HFFc6 (cell line): ENCODE measurements at regions not wholly inside any gene's neighbourhood (a gene's known extent, or its start where the extent isn't known, plus 50 kb on each side); places are given as distances from the start of the nearest gene placed in this dataset.

Experiments
- DNase-seq: peaks from one replicate; pipeline ENCODE4 v3.0.0-alpha.2; 2018
- H3K27ac Mint-ChIP-seq: 2 replicates; pipeline ENCODE4 v1.8.0; 2020; ENCODE audit warnings: mild to moderate bottlenecking, mixed read lengths
- H3K27me3 Mint-ChIP-seq: 2 replicates; pipeline ENCODE4 v1.8.0; 2021; ENCODE audit warnings: mild to moderate bottlenecking, moderate library complexity, mixed read lengths; ENCODE audit not compliant: insufficient read depth
- H3K36me3 Mint-ChIP-seq: 2 replicates; pipeline ENCODE4 v1.8.0; 2021; ENCODE audit warnings: low read depth, mixed read lengths
- H3K4me1 Mint-ChIP-seq: 2 replicates; pipeline ENCODE4 v1.8.0; 2020; ENCODE audit warnings: low read depth, mixed read lengths
- H3K4me3 Mint-ChIP-seq: 2 replicates; pipeline ENCODE4 v1.8.0; 2020; ENCODE audit warnings: mild to moderate bottlenecking, moderate library complexity, mixed read lengths
- H3K9me3 Mint-ChIP-seq: 2 replicates; pipeline ENCODE4 v1.8.0; 2020; ENCODE audit warnings: mild to moderate bottlenecking, mixed read lengths
- CTCF ChIP-seq: fragments of 200-600 bp; sonication (generic); IDR thresholded peaks from 2 replicates; pipeline ENCODE4 v1.5.0; 2021; ENCODE audit warnings: antibody characterized with exemption, mild to moderate bottlenecking

GRCh38 chr10:107557916-107558315 lies 393.4 kb upstream of the SORCS1 start:
- Mint-ChIP-seq H3K4me1 (no peaks in the 10 kb centered on the region), H3K9me3 (peaks cover 28% of the 10 kb centered on the region), H3K27ac (no peak overlapping the region), H3K4me3 (no peak overlapping the region), H3K36me3 (no peaks in the 10 kb centered on the region), H3K27me3 (no peaks in the 10 kb centered on the region)
- no peak for DNase-seq
- TF ChIP-seq CTCF, result no peak

GRCh38 chr10:107554333-107554732 lies 389.8 kb upstream of the SORCS1 start:
- no peaks in the 10 kb centered on the region for H3K36me3 Mint-ChIP-seq
- no peak for DNase-seq
- H3K9me3 Mint-ChIP-seq, result peaks cover 35% of the 10 kb centered on the region
- no peak for TF ChIP-seq CTCF
- H3K27me3 Mint-ChIP-seq, result peaks cover 2% of the 10 kb centered on the region; the same call in 1 of the 2 replicates
- no peak overlapping the region for H3K4me3 Mint-ChIP-seq
- H3K4me1 Mint-ChIP-seq, result no peaks in the 10 kb centered on the region
- H3K27ac Mint-ChIP-seq, result no peak overlapping the region

- no peak for TF ChIP-seq CTCF
- no peak overlapping the region for H3K27ac Mint-ChIP-seq
- peaks cover 2% of the 10 kb centered on the region; the same call in 1 of the 2 replicates for H3K27me3 Mint-ChIP-seq
- peaks cover 28% of the 10 kb centered on the region for H3K9me3 Mint-ChIP-seq
- no peaks in the 10 kb centered on the region for H3K4me1 Mint-ChIP-seq
- H3K36me3 Mint-ChIP-seq, result no peaks in the 10 kb centered on the region
- H3K4me3 Mint-ChIP-seq, result no peak overlapping the region
- no peak for DNase-seq
Measured at GRCh38 chr10:107553470-107553869, 389.0 kb upstream of the SORCS1 start.

GRCh38 chr10:107552963-107553362 lies 388.5 kb upstream of the SORCS1 start:
- Mint-ChIP-seq H3K36me3 (no peaks in the 10 kb centered on the region), H3K27ac (no peak overlapping the region), H3K4me3 (no peak overlapping the region), H3K9me3 (peaks cover 28% of the 10 kb centered on the region), H3K4me1 (no peaks in the 10 kb centered on the region), H3K27me3 (peaks cover 2% of the 10 kb centered on the region; the same call in 1 of the 2 replicates)
- no peak for TF ChIP-seq CTCF
- DNase-seq, result no peak

- no peaks in the 10 kb centered on the region for H3K36me3 Mint-ChIP-seq
- no peaks in the 10 kb centered on the region for H3K4me1 Mint-ChIP-seq
- no peak for DNase-seq
- no peak overlapping the region for H3K4me3 Mint-ChIP-seq
- no peak for TF ChIP-seq CTCF
- H3K27me3 Mint-ChIP-seq, result peaks cover 2% of the 10 kb centered on the region; the same call in 1 of the 2 replicates
- H3K9me3 Mint-ChIP-seq, result peaks cover 28% of the 10 kb centered on the region
- no peak overlapping the region for H3K27ac Mint-ChIP-seq
Measured at GRCh38 chr10:107548301-107548700, 383.8 kb upstream of the SORCS1 start.

GRCh38 chr10:107546986-107547385 lies 382.5 kb upstream of the SORCS1 start:
- peaks cover 2% of the 10 kb centered on the region; the same call in 1 of the 2 replicates for H3K27me3 Mint-ChIP-seq
- no peak overlapping the region for H3K27ac Mint-ChIP-seq
- TF ChIP-seq CTCF, result no peak
- peaks cover 30% of the 10 kb centered on the region for H3K9me3 Mint-ChIP-seq
- H3K36me3 Mint-ChIP-seq, result no peaks in the 10 kb centered on the region
- H3K4me3 Mint-ChIP-seq, result no peak overlapping the region
- DNase-seq, result no peak
- no peaks in the 10 kb centered on the region for H3K4me1 Mint-ChIP-seq
